ENCODE measurements at regions not wholly inside any gene's neighbourhood (a gene's known extent, or its start where the extent isn't known, plus 50 kb on each side); places are given as distances from the start of the nearest gene placed in this dataset.

DNA sequence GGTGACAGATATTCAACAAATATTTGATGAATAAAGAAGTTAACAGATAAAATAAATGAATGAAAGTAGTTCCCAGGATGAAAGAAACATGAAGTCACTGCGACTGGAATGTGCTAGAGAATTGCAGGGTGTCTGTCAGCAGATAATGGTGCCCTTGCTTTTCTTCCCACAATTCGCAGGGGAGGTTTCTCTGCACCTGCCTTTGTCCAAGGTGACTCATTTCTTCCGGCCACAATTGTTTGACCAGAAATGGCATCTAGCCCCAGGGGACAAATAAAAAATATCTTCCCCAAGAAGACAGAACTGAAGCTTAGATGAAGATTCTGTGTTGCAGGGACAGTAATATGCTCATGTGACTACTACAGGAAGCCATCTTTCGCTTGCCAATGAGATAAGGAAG, 316.1 kb upstream of the TBX3 start:
- Histone ChIP-seq H3K79me2 (replicated peaks; ENCODE audit: insufficient read depth, low read length) (no peaks in the 10 kb centered on the region), H3F3A (ENCODE audit: insufficient read depth, low read length, poor library complexity, severe bottlenecking) (no peaks in the 10 kb centered on the region), H3K9me2 (ENCODE audit: insufficient read depth, low read length) (no peaks in the 10 kb centered on the region), H3K4me2 (ENCODE audit: low read length) (no peak overlapping the region), H3K9ac (ENCODE audit: low read length) (no peak overlapping the region), H3K27ac (ENCODE audit: low read length) (no peak overlapping the region), H3K36me3 (ENCODE audit: insufficient read depth, low read length) (no peaks in the 10 kb centered on the region), H4K20me1 (ENCODE audit: insufficient read depth) (no peaks in the 10 kb centered on the region), H3K4me3 (ENCODE audit: low read length) (no peak overlapping the region), H3K27me3 (ENCODE audit: insufficient read depth, low read depth, low read length) (no peaks in the 10 kb centered on the region), H2AFZ (ENCODE audit: low read depth, low read length) (no peak overlapping the region), H3K9me3 (ENCODE audit: low read length) (no peaks in the 10 kb centered on the region)
- TF ChIP-seq, protein P1, sequence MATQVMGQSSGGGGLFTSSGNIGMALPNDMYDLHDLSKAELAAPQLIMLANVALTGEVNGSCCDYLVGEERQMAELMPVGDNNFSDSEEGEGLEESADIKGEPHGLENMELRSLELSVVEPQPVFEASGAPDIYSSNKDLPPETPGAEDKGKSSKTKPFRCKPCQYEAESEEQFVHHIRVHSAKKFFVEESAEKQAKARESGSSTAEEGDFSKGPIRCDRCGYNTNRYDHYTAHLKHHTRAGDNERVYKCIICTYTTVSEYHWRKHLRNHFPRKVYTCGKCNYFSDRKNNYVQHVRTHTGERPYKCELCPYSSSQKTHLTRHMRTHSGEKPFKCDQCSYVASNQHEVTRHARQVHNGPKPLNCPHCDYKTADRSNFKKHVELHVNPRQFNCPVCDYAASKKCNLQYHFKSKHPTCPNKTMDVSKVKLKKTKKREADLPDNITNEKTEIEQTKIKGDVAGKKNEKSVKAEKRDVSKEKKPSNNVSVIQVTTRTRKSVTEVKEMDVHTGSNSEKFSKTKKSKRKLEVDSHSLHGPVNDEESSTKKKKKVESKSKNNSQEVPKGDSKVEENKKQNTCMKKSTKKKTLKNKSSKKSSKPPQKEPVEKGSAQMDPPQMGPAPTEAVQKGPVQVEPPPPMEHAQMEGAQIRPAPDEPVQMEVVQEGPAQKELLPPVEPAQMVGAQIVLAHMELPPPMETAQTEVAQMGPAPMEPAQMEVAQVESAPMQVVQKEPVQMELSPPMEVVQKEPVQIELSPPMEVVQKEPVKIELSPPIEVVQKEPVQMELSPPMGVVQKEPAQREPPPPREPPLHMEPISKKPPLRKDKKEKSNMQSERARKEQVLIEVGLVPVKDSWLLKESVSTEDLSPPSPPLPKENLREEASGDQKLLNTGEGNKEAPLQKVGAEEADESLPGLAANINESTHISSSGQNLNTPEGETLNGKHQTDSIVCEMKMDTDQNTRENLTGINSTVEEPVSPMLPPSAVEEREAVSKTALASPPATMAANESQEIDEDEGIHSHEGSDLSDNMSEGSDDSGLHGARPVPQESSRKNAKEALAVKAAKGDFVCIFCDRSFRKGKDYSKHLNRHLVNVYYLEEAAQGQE (IDR thresholded peaks at IDR 0.05; ENCODE audit: borderline replicate concordance), result no peak
- no peak for TF ChIP-seq POLR2AphosphoS5 (IDR thresholded peaks at IDR 0.05)
- no peak for TF ChIP-seq TAF1 (IDR thresholded peaks at IDR 0.05; ENCODE audit: low read depth)
- no peak for TF ChIP-seq SMC3 (conservative IDR thresholded peaks at IDR 0.05; ENCODE audit: poor library complexity)
- no peak for TF ChIP-seq RAD21 (conservative IDR thresholded peaks at IDR 0.05)
- no peak for TF ChIP-seq EZH2 (IDR thresholded peaks at IDR 0.05; ENCODE audit: borderline replicate concordance, insufficient read depth, low read length, poor library complexity, severe bottlenecking)
- TF ChIP-seq MXI1 (conservative IDR thresholded peaks at IDR 0.05; ENCODE audit: poor library complexity, severe bottlenecking), result no peak
- TF ChIP-seq, protein P2, sequence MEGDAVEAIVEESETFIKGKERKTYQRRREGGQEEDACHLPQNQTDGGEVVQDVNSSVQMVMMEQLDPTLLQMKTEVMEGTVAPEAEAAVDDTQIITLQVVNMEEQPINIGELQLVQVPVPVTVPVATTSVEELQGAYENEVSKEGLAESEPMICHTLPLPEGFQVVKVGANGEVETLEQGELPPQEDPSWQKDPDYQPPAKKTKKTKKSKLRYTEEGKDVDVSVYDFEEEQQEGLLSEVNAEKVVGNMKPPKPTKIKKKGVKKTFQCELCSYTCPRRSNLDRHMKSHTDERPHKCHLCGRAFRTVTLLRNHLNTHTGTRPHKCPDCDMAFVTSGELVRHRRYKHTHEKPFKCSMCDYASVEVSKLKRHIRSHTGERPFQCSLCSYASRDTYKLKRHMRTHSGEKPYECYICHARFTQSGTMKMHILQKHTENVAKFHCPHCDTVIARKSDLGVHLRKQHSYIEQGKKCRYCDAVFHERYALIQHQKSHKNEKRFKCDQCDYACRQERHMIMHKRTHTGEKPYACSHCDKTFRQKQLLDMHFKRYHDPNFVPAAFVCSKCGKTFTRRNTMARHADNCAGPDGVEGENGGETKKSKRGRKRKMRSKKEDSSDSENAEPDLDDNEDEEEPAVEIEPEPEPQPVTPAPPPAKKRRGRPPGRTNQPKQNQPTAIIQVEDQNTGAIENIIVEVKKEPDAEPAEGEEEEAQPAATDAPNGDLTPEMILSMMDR (IDR thresholded peaks at IDR 0.05; ENCODE audit: poor library complexity, severe bottlenecking), result no peak
- no peak for TF ChIP-seq EP300 (conservative IDR thresholded peaks at IDR 0.05; ENCODE audit: poor library complexity, severe bottlenecking)

DNA sequence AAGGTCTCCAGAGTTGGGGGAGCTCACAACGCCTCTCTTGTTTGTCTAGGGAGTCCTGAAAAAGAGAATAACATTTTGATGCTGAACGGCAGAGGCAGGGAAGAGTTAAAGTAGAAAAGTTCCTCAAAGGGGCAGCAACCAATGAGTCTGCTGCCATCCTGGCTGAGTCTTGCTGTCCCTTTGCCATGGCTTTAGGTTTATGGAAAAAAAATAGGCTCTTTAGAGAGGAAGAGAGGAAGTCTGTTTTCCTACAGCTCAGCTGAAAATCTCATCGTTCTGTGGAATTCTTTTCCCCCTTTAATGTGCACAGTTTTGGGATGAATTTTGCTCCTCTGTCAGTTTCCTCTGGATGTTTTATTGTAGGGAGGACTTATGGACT, 314.8 kb upstream of the TBX3 start:
- no peak overlapping the region for H3K4me3 ChIP-seq (ENCODE audit: low read length)
- H3K9ac ChIP-seq (ENCODE audit: low read length), result no peak overlapping the region
- no peaks in the 10 kb centered on the region for H3K9me3 ChIP-seq (ENCODE audit: low read length)
- no peak overlapping the region for H2AFZ ChIP-seq (ENCODE audit: low read depth, low read length)
- H4K20me1 ChIP-seq (ENCODE audit: insufficient read depth), result no peaks in the 10 kb centered on the region
- no peak overlapping the region for H3K4me2 ChIP-seq (ENCODE audit: low read length)
- H3K27ac ChIP-seq (ENCODE audit: low read length), result no peak overlapping the region
- H3F3A ChIP-seq (ENCODE audit: insufficient read depth, low read length, poor library complexity, severe bottlenecking), result no peaks in the 10 kb centered on the region
- no peaks in the 10 kb centered on the region for H3K79me2 ChIP-seq (replicated peaks; ENCODE audit: insufficient read depth, low read length)
- H3K9me2 ChIP-seq (ENCODE audit: insufficient read depth, low read length), result no peaks in the 10 kb centered on the region
- no peaks in the 10 kb centered on the region for H3K36me3 ChIP-seq (ENCODE audit: insufficient read depth, low read length)
- H3K27me3 ChIP-seq (ENCODE audit: insufficient read depth, low read depth, low read length), result no peaks in the 10 kb centered on the region
- TF ChIP-seq RAD21 (conservative IDR thresholded peaks at IDR 0.05), result no peak
- no peak for TF ChIP-seq MXI1 (conservative IDR thresholded peaks at IDR 0.05; ENCODE audit: poor library complexity, severe bottlenecking)
